ENCODE measurements at regions not wholly inside any gene's neighbourhood (a gene's known extent, or its start where the extent isn't known, plus 50 kb on each side); places are given as distances from the start of the nearest gene placed in this dataset.

GRCh38 chr2:53108246-53108645 is 659.4 kb upstream of the CHAC2 start:
- no peak for TF ChIP-seq CTCF (IDR thresholded peaks at IDR 0.05)
- Histone ChIP-seq H3K4me1 (ENCODE audit: control insufficient read depth in 1 of 2, low read depth in 2 of 2) (no peaks in the 10 kb centered on the region), H3K27me3 (replicated peaks; ENCODE audit: insufficient read depth) (no peaks in the 10 kb centered on the region), H3K4me3 (no peak overlapping the region), H3K27ac (no peak overlapping the region), H3K36me3 (no peaks in the 10 kb centered on the region), H3K9me3 (no peaks in the 10 kb centered on the region)
- ATAC-seq (ENCODE audit: insufficient number of reproducible peaks, low FRiP score, low read depth) (no peak), DNase-seq (ENCODE audit: low spot score) (no peak)

- ATAC-seq (ENCODE audit: insufficient number of reproducible peaks, low FRiP score, low read depth): no peak
- Histone ChIP-seq H3K27me3 (replicated peaks; ENCODE audit: insufficient read depth) (no peaks in the 10 kb centered on the region), H3K4me3 (no peak overlapping the region), H3K27ac (no peak overlapping the region), H3K36me3 (no peaks in the 10 kb centered on the region), H3K4me1 (ENCODE audit: control insufficient read depth in 1 of 2, low read depth in 2 of 2) (no peaks in the 10 kb centered on the region), H3K9me3 (no peaks in the 10 kb centered on the region)
- no peak for TF ChIP-seq CTCF (IDR thresholded peaks at IDR 0.05)
- no peak for DNase-seq (ENCODE audit: low spot score)
Observed at GRCh38 chr2:53104263-53104662, 663.3 kb upstream of the CHAC2 start.

GRCh38 chr2:53103679-53104078 is 663.9 kb upstream of the CHAC2 start:
- no peak for TF ChIP-seq CTCF (IDR thresholded peaks at IDR 0.05)
- ATAC-seq (ENCODE audit: insufficient number of reproducible peaks, low FRiP score, low read depth) (no peak), DNase-seq (ENCODE audit: low spot score) (no peak)
- Histone ChIP-seq H3K4me1 (ENCODE audit: control insufficient read depth in 1 of 2, low read depth in 2 of 2) (no peaks in the 10 kb centered on the region), H3K9me3 (no peaks in the 10 kb centered on the region), H3K4me3 (no peak overlapping the region), H3K27me3 (replicated peaks; ENCODE audit: insufficient read depth) (no peaks in the 10 kb centered on the region), H3K36me3 (no peaks in the 10 kb centered on the region), H3K27ac (no peak overlapping the region)

- ATAC-seq (ENCODE audit: insufficient number of reproducible peaks, low FRiP score, low read depth): no peak
- no peak for TF ChIP-seq CTCF (IDR thresholded peaks at IDR 0.05)
- H3K27ac ChIP-seq: no peak overlapping the region
- no peaks in the 10 kb centered on the region for H3K36me3 ChIP-seq
- DNase-seq (ENCODE audit: low spot score): no peak
- no peaks in the 10 kb centered on the region for H3K9me3 ChIP-seq
- no peak overlapping the region for H3K4me3 ChIP-seq
- H3K4me1 ChIP-seq (ENCODE audit: control insufficient read depth in 1 of 2, low read depth in 2 of 2): no peaks in the 10 kb centered on the region
- no peaks in the 10 kb centered on the region for H3K27me3 ChIP-seq (replicated peaks; ENCODE audit: insufficient read depth)
Observed at GRCh38 chr2:53098696-53099078, 668.9 kb upstream of the CHAC2 start.

GRCh38 chr2:53096351-53096750 is 671.3 kb upstream of the CHAC2 start:
- no peak for TF ChIP-seq CTCF (IDR thresholded peaks at IDR 0.05)
- Histone ChIP-seq H3K9me3 (no peaks in the 10 kb centered on the region), H3K4me3 (no peak overlapping the region), H3K36me3 (no peaks in the 10 kb centered on the region), H3K27me3 (replicated peaks; ENCODE audit: insufficient read depth) (no peaks in the 10 kb centered on the region), H3K27ac (no peak overlapping the region), H3K4me1 (ENCODE audit: control insufficient read depth in 1 of 2, low read depth in 2 of 2) (no peaks in the 10 kb centered on the region)
- DNase-seq (ENCODE audit: low spot score) (no peak), ATAC-seq (ENCODE audit: insufficient number of reproducible peaks, low FRiP score, low read depth) (no peak)

Measured in thoracic aorta (tissue), 2 donors.